NAMALWA (cell line): ENCODE measurements at regions not wholly inside any gene's neighbourhood (a gene's known extent, or its start where the extent isn't known, plus 50 kb on each side); places are given as distances from the start of the nearest gene placed in this dataset.
"Not testable (repeated sequence)": the region's sequence is repeated elsewhere in the genome, so short reads cannot be mapped to it uniquely, and the experiment has no call there.

Experiments
- DNase-seq: peaks from one replicate; pipeline ENCODE4 v3.0.0-alpha.2; 2015; ENCODE audit warnings: low spot score

GRCh38 chr6:126976253-126976797 lies 142.1 kb upstream of the RSPO3 start:
- DNase-seq = no peak

- DNase-seq = no peak
These were observed 134.7 kb upstream of the RSPO3 start for GRCh38 chr6:126983779-126984178.

GRCh38 chr6:126988125-126988524 lies 130.3 kb upstream of the RSPO3 start:
- not testable (repeated sequence) for DNase-seq

GRCh38 chr6:127000631-127001030 lies 117.8 kb upstream of the RSPO3 start:
- DNase-seq = no peak

GRCh38 chr6:127013865-127014264 lies 104.6 kb upstream of the RSPO3 start:
- DNase-seq = no peak

GRCh38 chr6:127015858-127016257 lies 102.6 kb upstream of the RSPO3 start:
- no peak for DNase-seq

GRCh38 chr6:127019828-127020227 lies 98.6 kb upstream of the RSPO3 start:
- no peak for DNase-seq

- DNase-seq = no peak
These were observed 96.2 kb upstream of the RSPO3 start for GRCh38 chr6:127022302-127022701.

GRCh38 chr6:127023001-127023778 lies 95.3 kb upstream of the RSPO3 start:
- DNase-seq = no peak

- DNase-seq = no peak
These were observed 92.2 kb upstream of the RSPO3 start for GRCh38 chr6:127026247-127026646.

GRCh38 chr6:127030111-127030510 lies 88.4 kb upstream of the RSPO3 start:
- no peak for DNase-seq

GRCh38 chr6:127030836-127031235 lies 87.6 kb upstream of the RSPO3 start:
- no peak for DNase-seq

GRCh38 chr6:127031511-127031910 lies 87.0 kb upstream of the RSPO3 start:
- no peak for DNase-seq

- DNase-seq = no peak
These were observed 85.5 kb upstream of the RSPO3 start for GRCh38 chr6:127032971-127033370.

GRCh38 chr6:127051571-127052260 lies 66.8 kb upstream of the RSPO3 start:
- DNase-seq = no peak

- no peak for DNase-seq
These were observed 65.2 kb upstream of the RSPO3 start for GRCh38 chr6:127053032-127053874.

- no peak for DNase-seq
These were observed 64.6 kb upstream of the RSPO3 start for GRCh38 chr6:127053875-127054235.

- DNase-seq = no peak
These were observed 60.4 kb upstream of the RSPO3 start for GRCh38 chr6:127058027-127058426.

GRCh38 chr6:127058936-127059335 lies 59.5 kb upstream of the RSPO3 start:
- DNase-seq = no peak
